Prostate gland (tissue), 2 donors: ENCODE measurements at regions not wholly inside any gene's neighbourhood (a gene's known extent, or its start where the extent isn't known, plus 50 kb on each side); places are given as distances from the start of the nearest gene placed in this dataset.

Experiments
- DNase-seq: peaks from one replicate; pipeline ENCODE4 v3.0.0-alpha.2; 2019; ENCODE audit warnings: low spot score
- H3K27ac ChIP-seq, 2 donors: fragments of 200-600 bp; sonication (generic); 2 replicates each; pipeline ENCODE4 v1.5.1; 2017 to 2019
- H3K27me3 ChIP-seq: fragments of 200-600 bp; sonication (generic); replicated peaks from 2 replicates; pipeline ENCODE4 v1.5.1; 2019; ENCODE audit not compliant: insufficient read depth
- H3K36me3 ChIP-seq, 2 donors: fragments of 200-600 bp; sonication (generic); 1 replicate in 1 of 2; 2 replicates in 1 of 2; pipeline versions ENCODE4 v1.5.1 to v1.8.1; 2017 to 2019
- H3K4me1 ChIP-seq: fragments of 200-600 bp; sonication (generic); replicated peaks from 2 replicates; pipeline ENCODE4 v1.5.1; 2019
- H3K4me3 ChIP-seq, 2 donors: fragments of 200-600 bp; sonication (generic); 2 replicates each; pipeline ENCODE4 v1.5.1; 2017 to 2019
- H3K9me3 ChIP-seq: fragments of 200-600 bp; sonication (generic); 2 replicates; pipeline ENCODE4 v1.5.1; 2017
- POLR2A ChIP-seq: fragments of 450-650 bp; IDR thresholded peaks from one replicate; pipeline ENCODE4 v1.6.1; 2016; ENCODE audit warnings: antibody characterized with exemption, mild to moderate bottlenecking
- POLR2AphosphoS5 ChIP-seq: sonication (generic); formaldehyde crosslinking; IDR thresholded peaks from one replicate; pipeline ENCODE4 v1.6.1; 2017; ENCODE audit warnings: antibody characterized with exemption
- WGBS: methylation state at CpG from one replicate; pipeline ENCODE4 v1.1.5; 2018; 5-methylcytosine and 5-hydroxymethylcytosine counted together
- intact Hi-C: fragments of 100-400 bp; cut with DNase I; formaldehyde crosslinking; loops from one replicate; pipeline ENCODE4 v1.14.2; 2022
- TF ChIP-seq, protein P1 (sequence below), 4 experiments: fragments of 200-600 bp in 2 of 4; fragments of 450-650 bp in 2 of 4; sonication (generic) in 2 of 4; IDR thresholded peaks; 1 replicate in 3 of 4; 2 replicates in 1 of 4; pipeline ENCODE4 v1.5.1; 2016 to 2019; ENCODE audit warnings: antibody characterized with exemption in 4 of 4, mild to moderate bottlenecking in 2 of 4, moderate library complexity in 2 of 4

DNA sequence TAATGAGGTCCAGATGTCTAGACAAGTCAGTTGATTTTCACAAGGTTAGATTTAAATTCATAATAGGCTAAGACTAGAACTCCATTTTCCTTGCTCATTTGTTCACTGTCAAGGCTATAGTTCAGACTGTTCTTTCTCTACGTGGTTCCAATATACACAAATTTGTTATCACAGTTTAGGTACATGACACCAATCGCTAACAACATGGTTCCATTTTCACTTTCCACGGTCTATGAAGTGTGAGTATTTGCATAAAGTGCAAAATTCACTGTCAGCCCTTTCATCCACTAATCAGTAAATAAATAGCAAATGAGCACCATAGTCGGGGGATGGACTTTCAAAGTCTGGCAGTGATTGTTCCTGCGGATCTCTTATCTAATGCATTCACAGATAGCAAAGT, 315.7 kb upstream of the SPOCK3 start:
- Histone ChIP-seq H3K27me3 (no peaks in the 10 kb centered on the region), H3K9me3 (no peaks in the 10 kb centered on the region), H3K4me3 (no peak overlapping the region), H3K4me1 (no peaks in the 10 kb centered on the region), H3K27ac (no peak overlapping the region), H3K36me3 (no peaks in the 10 kb centered on the region)
- no peak for DNase-seq
- WGBS = 59% methylated on average over 5 of the region's 5 CpGs
- TF ChIP-seq, protein P1, sequence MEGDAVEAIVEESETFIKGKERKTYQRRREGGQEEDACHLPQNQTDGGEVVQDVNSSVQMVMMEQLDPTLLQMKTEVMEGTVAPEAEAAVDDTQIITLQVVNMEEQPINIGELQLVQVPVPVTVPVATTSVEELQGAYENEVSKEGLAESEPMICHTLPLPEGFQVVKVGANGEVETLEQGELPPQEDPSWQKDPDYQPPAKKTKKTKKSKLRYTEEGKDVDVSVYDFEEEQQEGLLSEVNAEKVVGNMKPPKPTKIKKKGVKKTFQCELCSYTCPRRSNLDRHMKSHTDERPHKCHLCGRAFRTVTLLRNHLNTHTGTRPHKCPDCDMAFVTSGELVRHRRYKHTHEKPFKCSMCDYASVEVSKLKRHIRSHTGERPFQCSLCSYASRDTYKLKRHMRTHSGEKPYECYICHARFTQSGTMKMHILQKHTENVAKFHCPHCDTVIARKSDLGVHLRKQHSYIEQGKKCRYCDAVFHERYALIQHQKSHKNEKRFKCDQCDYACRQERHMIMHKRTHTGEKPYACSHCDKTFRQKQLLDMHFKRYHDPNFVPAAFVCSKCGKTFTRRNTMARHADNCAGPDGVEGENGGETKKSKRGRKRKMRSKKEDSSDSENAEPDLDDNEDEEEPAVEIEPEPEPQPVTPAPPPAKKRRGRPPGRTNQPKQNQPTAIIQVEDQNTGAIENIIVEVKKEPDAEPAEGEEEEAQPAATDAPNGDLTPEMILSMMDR (IDR thresholded peaks at IDR 0.05) = no peak
- TF ChIP-seq POLR2A (no peak), POLR2AphosphoS5 (no peak)
- intact Hi-C loops = no loop called here

DNA sequence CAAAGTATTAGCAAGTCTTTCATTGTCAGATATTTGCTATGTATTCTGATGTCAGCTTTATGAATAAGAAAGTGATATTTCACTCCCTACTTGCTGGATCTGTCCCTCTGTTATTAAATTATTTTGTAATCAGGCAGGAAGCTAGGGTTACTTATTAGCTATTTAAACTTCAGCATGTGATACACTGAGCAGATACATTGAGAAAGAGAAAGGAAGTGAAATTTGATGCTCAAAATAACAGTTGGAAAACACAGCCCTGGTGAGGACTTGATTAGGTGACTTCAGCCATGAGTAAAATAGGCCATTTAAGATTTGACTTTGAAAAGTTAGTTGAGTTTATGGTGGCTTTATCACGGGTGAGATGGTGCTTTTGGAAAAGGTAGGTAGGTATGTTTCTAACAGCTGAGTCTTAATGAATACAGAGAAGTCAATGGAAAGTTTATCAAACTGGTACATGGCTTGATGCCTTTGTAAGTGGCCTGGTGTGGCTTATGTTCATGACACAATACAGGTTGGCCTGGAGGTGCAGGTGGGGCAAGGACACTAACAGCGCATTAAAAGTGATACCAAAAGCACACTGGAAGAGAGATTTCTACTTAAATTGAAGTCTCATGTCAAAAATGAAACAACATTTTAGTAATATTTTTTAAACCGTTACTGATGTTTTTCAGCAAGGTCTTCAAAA, 321.2 kb upstream of the SPOCK3 start:
- DNase-seq = no peak
- TF ChIP-seq, protein P1 (IDR thresholded peaks at IDR 0.05) = no peak
- TF ChIP-seq POLR2AphosphoS5 = no peak
- no peak for TF ChIP-seq POLR2A
- Histone ChIP-seq H3K4me3 (no peak overlapping the region), H3K4me1 (no peaks in the 10 kb centered on the region), H3K27me3 (no peaks in the 10 kb centered on the region), H3K9me3 (no peaks in the 10 kb centered on the region), H3K36me3 (no peaks in the 10 kb centered on the region), H3K27ac (no peak overlapping the region)
- WGBS = 79% methylated on average over 3 of the region's 3 CpGs
- intact Hi-C loops = no loop called here

DNA sequence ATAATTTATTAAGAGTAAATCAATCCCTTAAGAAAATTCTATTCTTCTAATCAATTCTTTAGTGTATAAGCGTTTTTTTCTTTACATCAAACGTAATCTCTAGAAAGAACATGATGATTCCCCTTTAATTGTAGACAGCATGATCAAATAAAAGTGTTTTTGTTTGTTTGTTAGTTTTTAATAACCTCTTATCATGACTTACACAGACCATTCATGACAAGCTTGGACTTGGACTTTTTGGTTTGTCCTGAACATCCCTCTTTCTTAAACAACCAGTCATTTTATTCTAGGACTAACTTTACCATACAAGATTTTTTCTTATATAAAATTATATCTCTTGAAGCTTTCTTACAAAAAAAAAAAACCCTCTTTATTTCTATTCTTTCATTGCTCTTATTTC, 344.6 kb upstream of the SPOCK3 start:
- Histone ChIP-seq H3K27ac (no peak overlapping the region), H3K9me3 (no peaks in the 10 kb centered on the region), H3K4me1 (no peaks in the 10 kb centered on the region), H3K4me3 (no peak overlapping the region), H3K36me3 (no peaks in the 10 kb centered on the region), H3K27me3 (no peaks in the 10 kb centered on the region)
- intact Hi-C loops = no loop called here
- no peak for DNase-seq
- WGBS = 35% methylated on average over 2 of the region's 2 CpGs
- TF ChIP-seq POLR2A (no peak), POLR2AphosphoS5 (no peak)
- TF ChIP-seq, protein P1 (IDR thresholded peaks at IDR 0.05) = no peak

DNA sequence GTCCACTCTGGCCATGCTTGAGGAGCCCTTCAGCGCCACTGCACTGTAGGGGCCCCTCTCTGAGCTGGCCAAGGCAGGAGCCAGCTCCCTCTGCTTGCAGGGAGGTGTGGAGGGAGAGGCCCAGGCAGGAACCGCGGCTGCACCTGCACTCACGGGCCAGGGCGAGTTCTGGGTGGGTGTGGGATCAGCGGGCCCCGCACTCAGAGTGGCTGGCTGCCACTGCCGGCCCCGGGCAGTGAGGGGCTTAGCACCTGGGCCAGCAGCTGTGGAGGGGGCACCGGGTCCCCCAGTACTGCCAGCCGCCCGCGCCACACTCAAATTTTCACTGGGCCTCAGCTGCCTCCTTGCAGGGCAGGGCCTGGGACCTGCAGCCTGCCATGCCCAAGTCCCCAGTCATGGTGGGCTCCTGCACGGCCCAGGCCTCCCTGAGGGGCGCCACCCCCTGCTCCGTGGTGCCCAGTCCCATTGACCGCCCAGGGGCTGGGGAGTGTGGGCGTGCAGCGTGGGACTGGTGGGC, 347.2 kb upstream of the SPOCK3 start:
- no peaks in the 10 kb centered on the region for H3K4me1 ChIP-seq
- TF ChIP-seq POLR2AphosphoS5 = no peak
- TF ChIP-seq, protein P1 (IDR thresholded peaks at IDR 0.05) = no peak
- TF ChIP-seq POLR2A = no peak
- intact Hi-C loops = no loop called here
- H3K4me3 ChIP-seq = no peak overlapping the region
- 87% methylated on average over 19 of the region's 19 CpGs for WGBS
- DNase-seq = no peak
- H3K27me3 ChIP-seq = no peaks in the 10 kb centered on the region
- H3K36me3 ChIP-seq = no peaks in the 10 kb centered on the region
- no peaks in the 10 kb centered on the region for H3K9me3 ChIP-seq
- H3K27ac ChIP-seq = no peak overlapping the region

DNA sequence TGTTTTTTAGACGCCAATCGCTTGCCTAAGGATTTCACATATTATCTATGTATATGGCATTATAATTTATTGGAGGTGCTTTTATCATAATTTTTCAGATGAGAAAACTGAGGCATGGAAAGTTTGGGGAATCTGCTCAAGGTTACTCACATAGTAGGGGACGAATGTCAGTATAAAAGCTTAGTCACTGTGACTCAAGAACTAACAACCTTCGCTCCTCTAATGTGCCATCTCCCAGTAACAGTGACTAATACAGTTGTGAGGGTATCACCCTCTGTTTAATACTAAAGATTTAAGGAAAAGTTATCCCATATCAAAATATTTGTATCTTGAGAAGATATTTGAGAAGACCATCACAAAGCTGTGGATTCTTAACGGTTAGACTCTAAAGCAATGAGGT, 353.1 kb upstream of the SPOCK3 start:
- no peaks in the 10 kb centered on the region for H3K4me1 ChIP-seq
- no peak overlapping the region for H3K4me3 ChIP-seq
- intact Hi-C loops = no loop called here
- WGBS = 89% methylated on average over 5 of the region's 5 CpGs
- TF ChIP-seq, protein P1 (IDR thresholded peaks at IDR 0.05) = no peak
- TF ChIP-seq POLR2AphosphoS5 (no peak), POLR2A (no peak)
- H3K27ac ChIP-seq = no peak overlapping the region
- no peaks in the 10 kb centered on the region for H3K27me3 ChIP-seq
- no peaks in the 10 kb centered on the region for H3K36me3 ChIP-seq
- no peaks in the 10 kb centered on the region for H3K9me3 ChIP-seq
- DNase-seq = no peak
